HG03045 (cell line): ENCODE measurements at regions not wholly inside any gene's neighbourhood (a gene's known extent, or its start where the extent isn't known, plus 50 kb on each side); places are given as distances from the start of the nearest gene placed in this dataset.

Source experiments
- ATAC-seq: cut with Tn5 transposase; IDR thresholded peaks from one replicate; pipeline ENCODE4 v1.9.1; 2021; ENCODE audit warnings: mild to moderate bottlenecking, moderate library complexity; ENCODE audit not compliant: unreplicated experiment

- ATAC-seq: no peak
Measured at GRCh38 chr10:2284071-2284470, 546.7 kb upstream of the ADARB2 start.

GRCh38 chr10:2282202-2282601, 544.9 kb upstream of the ADARB2 start:
- ATAC-seq: no peak

- ATAC-seq: no peak
Measured at GRCh38 chr10:2280713-2281300, 543.5 kb upstream of the ADARB2 start.

GRCh38 chr10:2279711-2280110, 542.4 kb upstream of the ADARB2 start:
- ATAC-seq: no peak

- ATAC-seq: no peak
Measured at GRCh38 chr10:2278363-2278762, 541.0 kb upstream of the ADARB2 start.

GRCh38 chr10:2263561-2263960, 526.2 kb upstream of the ADARB2 start:
- ATAC-seq: no peak

GRCh38 chr10:2262878-2263277, 525.6 kb upstream of the ADARB2 start:
- no peak for ATAC-seq

- no peak for ATAC-seq
Measured at GRCh38 chr10:2262333-2262732, 525.0 kb upstream of the ADARB2 start.

GRCh38 chr10:2256241-2256640, 518.9 kb upstream of the ADARB2 start:
- ATAC-seq: no peak

- no peak for ATAC-seq
Measured at GRCh38 chr10:2252096-2252495, 514.8 kb upstream of the ADARB2 start.

GRCh38 chr10:2251631-2252030, 514.3 kb upstream of the ADARB2 start:
- no peak for ATAC-seq

- no peak for ATAC-seq
Measured at GRCh38 chr10:2246747-2247146, 509.4 kb upstream of the ADARB2 start.

GRCh38 chr10:2245580-2245979, 508.3 kb upstream of the ADARB2 start:
- ATAC-seq: no peak

- no peak for ATAC-seq
Measured at GRCh38 chr10:2244471-2244870, 507.1 kb upstream of the ADARB2 start.

- no peak for ATAC-seq
Measured at GRCh38 chr10:2236876-2237275, 499.6 kb upstream of the ADARB2 start.

GRCh38 chr10:2232479-2232878, 495.2 kb upstream of the ADARB2 start:
- ATAC-seq: no peak

- no peak for ATAC-seq
Measured at GRCh38 chr10:2230478-2230877, 493.2 kb upstream of the ADARB2 start.

GRCh38 chr10:2228320-2228901, 491.1 kb upstream of the ADARB2 start:
- ATAC-seq: no peak

GRCh38 chr10:2225609-2226008, 488.3 kb upstream of the ADARB2 start:
- ATAC-seq: no peak

- ATAC-seq: no peak
Measured at GRCh38 chr10:2223548-2224320, 486.4 kb upstream of the ADARB2 start.

- no peak for ATAC-seq
Measured at GRCh38 chr10:2222631-2223030, 485.3 kb upstream of the ADARB2 start.

- ATAC-seq: no peak
Measured at GRCh38 chr10:2214805-2215204, 477.5 kb upstream of the ADARB2 start.
